HepG2 (cell line): ENCODE measurements at regions not wholly inside any gene's neighbourhood (a gene's known extent, or its start where the extent isn't known, plus 50 kb on each side); places are given as distances from the start of the nearest gene placed in this dataset.

ENCODE experiments used
- ATAC-seq: fragments of 200-7000 bp; cut with Tn5 transposase; 3 replicates; pipeline ENCODE4 v1.9.1; 2020; ENCODE audit warnings: mild to moderate bottlenecking, moderate library complexity
- BruUV-seq: library from RNA; stranded (reverse); fragments of 400-500 nt; replicated peaks from 2 replicates; lab custom pipeline; 2021; lab: Mats Ljungman, UMichigan
- CTCF ChIA-PET: fragments of 300-600 bp; formaldehyde crosslinking; extraction: SDS; loops from one replicate; lab custom pipeline; 2021; ENCODE audit warnings: low total read pairs, inconsistent platforms, low intra/inter-chr PET ratio; lab: Yijun Ruan, JAX
- POLR2A ChIA-PET: fragments of 350-600 bp; sonication (Branson Sonifier 250); formaldehyde crosslinking; loops from one replicate; lab custom pipeline; 2020; ENCODE audit warnings: antibody characterized with exemption, inconsistent platforms; lab: Yijun Ruan, JAX
- DNase-seq: peaks from one replicate; pipeline ENCODE4 v3.0.0-alpha.2; 2015; ENCODE audit warnings: low spot score
- FAIRE-seq: peaks from 3 replicates; lab custom pipeline; 2011; peaks lifted over from hg19 to GRCh38; lab: Jason Lieb, UNC
- H2AFZ ChIP-seq: one replicate; pipeline ENCODE4 v1.6.1; 2011; ENCODE audit warnings: low read length, inconsistent platforms
- H3K27ac ChIP-seq: fragments of 300-600 bp; 3 replicates; pipeline ENCODE4 v1.8.0; 2011; ENCODE audit warnings: mixed run types, mild to moderate bottlenecking, mixed read lengths, low read length, inconsistent platforms; ENCODE audit not compliant: insufficient read depth; ENCODE audit errors: extremely low read length
- H3K27me3 ChIP-seq, 2 experiments: fragments of 200-600 bp in 1 of 2; 2 replicates in 1 of 2; 3 replicates in 1 of 2; pipeline versions ENCODE4 v1.6.0 to v1.8.0; 2011; ENCODE audit warnings: low read length in 2 of 2, mild to moderate bottlenecking in 2 of 2, moderate library complexity in 2 of 2, inconsistent platforms in 1 of 2; ENCODE audit not compliant: insufficient read depth in 2 of 2, control insufficient read depth in 1 of 2
- H3K36me3 ChIP-seq, 2 experiments: fragments of 200-600 bp in 1 of 2; replicated peaks in 1 of 2; 2 replicates in 1 of 2; 3 replicates in 1 of 2; pipeline versions ENCODE4 v1.5.1 to v1.8.0; 2011; ENCODE audit warnings: low read length in 2 of 2, inconsistent platforms in 1 of 2; ENCODE audit not compliant: insufficient read depth in 2 of 2, control insufficient read depth in 1 of 2
- H3K4me1 ChIP-seq: 2 replicates; pipeline ENCODE4 v1.5.1; 2012; ENCODE audit warnings: low read length, inconsistent platforms; ENCODE audit not compliant: insufficient read depth
- H3K4me2 ChIP-seq: 2 replicates; pipeline ENCODE4 v1.6.0; 2011; ENCODE audit warnings: low read depth, low read length, inconsistent platforms
- H3K4me3 ChIP-seq, 3 experiments: fragments of 200-600 bp in 1 of 3; sonication (generic), shearing (Covaris generic) in 1 of 3; replicated peaks in 1 of 3; 2 replicates each; pipeline ENCODE4 v1.5.1; 2011 to 2016; ENCODE audit warnings: low read length in 3 of 3, inconsistent platforms in 2 of 3, low read depth in 2 of 3, mild to moderate bottlenecking in 2 of 3, control low read depth in 1 of 3, mixed read lengths in 1 of 3; ENCODE audit not compliant: insufficient read depth in 1 of 3
- H3K79me2 ChIP-seq: one replicate; pipeline ENCODE4 v1.6.1; 2011; ENCODE audit warnings: low read length, inconsistent platforms; ENCODE audit not compliant: insufficient read depth
- H3K9ac ChIP-seq: 2 replicates; pipeline ENCODE4 v1.6.0; 2011; ENCODE audit warnings: mild to moderate bottlenecking, low read depth, low read length, inconsistent platforms; ENCODE audit not compliant: insufficient read depth
- H3K9me3 ChIP-seq: 2 replicates; pipeline ENCODE4 v1.5.1; 2012; ENCODE audit warnings: mild to moderate bottlenecking, low read length
- H4K20me1 ChIP-seq: 2 replicates; pipeline ENCODE4 v1.6.0; 2011; ENCODE audit warnings: inconsistent platforms, mild to moderate bottlenecking, low read length, moderate library complexity; ENCODE audit not compliant: insufficient read depth
- CCAR2 ChIP-seq: fragments of 200-400 bp; formaldehyde crosslinking; optimal IDR thresholded peaks from 2 replicates; pipeline ENCODE3; 2018; ENCODE audit warnings: low read depth, mild to moderate bottlenecking, low read length, moderate library complexity
- FOSL1 ChIP-seq: sonication (generic); formaldehyde crosslinking; IDR thresholded peaks from 2 replicates; pipeline ENCODE4 v1.9.0; 2021; ENCODE audit warnings: missing genetic modification reagents, borderline replicate concordance
- FOXP1 ChIP-seq, 2 experiments: fragments of 450-650 bp in 1 of 2; IDR thresholded peaks; 2 replicates each; pipeline ENCODE4 v1.6.1; 2017 to 2018; ENCODE audit warnings: antibody characterized with exemption in 1 of 2
- MTA3 ChIP-seq: sonication (generic); formaldehyde crosslinking; IDR thresholded peaks from 2 replicates; pipeline ENCODE4 v1.4.0; 2020; ENCODE audit warnings: missing genetic modification reagents
- NR3C1 ChIP-seq: sonication (generic); formaldehyde crosslinking; IDR thresholded peaks from 2 replicates; pipeline ENCODE4 v1.4.0; 2020; ENCODE audit warnings: missing genetic modification reagents
- PAWR ChIP-seq: sonication (generic); formaldehyde crosslinking; IDR thresholded peaks from 2 replicates; pipeline ENCODE4 v1.4.0; 2020; ENCODE audit warnings: missing genetic modification reagents, mild to moderate bottlenecking, borderline replicate concordance
- SMAD9 ChIP-seq: sonication (generic); formaldehyde crosslinking; IDR thresholded peaks from 2 replicates; pipeline ENCODE4 v1.5.1; 2020; ENCODE audit warnings: mild to moderate bottlenecking, missing genetic modification reagents
- SOX6 ChIP-seq, 2 experiments: fragments of 450-650 bp in 1 of 2; sonication (generic) in 1 of 2; formaldehyde crosslinking in 1 of 2; IDR thresholded peaks; 2 replicates each; pipeline versions ENCODE4 v1.4.0 to v1.6.1; 2017 to 2020; ENCODE audit warnings: antibody characterized with exemption in 1 of 2, mild to moderate bottlenecking in 1 of 2, missing genetic modification reagents in 1 of 2
- SRF ChIP-seq: IDR thresholded peaks from 2 replicates; pipeline ENCODE4 v1.6.1; 2011; ENCODE audit warnings: mild to moderate bottlenecking, low read depth, low read length, moderate library complexity
- TCF12 ChIP-seq, 2 experiments: fragments of 450-650 bp in 1 of 2; sonication (generic) in 1 of 2; formaldehyde crosslinking in 1 of 2; IDR thresholded peaks; 2 replicates each; pipeline versions ENCODE4 v1.6.1 to v1.8.0; 2017 to 2022; ENCODE audit warnings: antibody characterized with exemption in 1 of 2, mild to moderate bottlenecking in 1 of 2, missing genetic modification reagents in 1 of 2, moderate library complexity in 1 of 2
- ZNF33A ChIP-seq: sonication (generic); formaldehyde crosslinking; IDR thresholded peaks from 2 replicates; pipeline ENCODE4 v1.5.1; 2020; ENCODE audit warnings: missing genetic modification reagents, mild to moderate bottlenecking, moderate library complexity, borderline replicate concordance
- ZNF577 ChIP-seq: sonication (generic); formaldehyde crosslinking; IDR thresholded peaks from 2 replicates; pipeline ENCODE4 v1.4.0; 2020; ENCODE audit warnings: mild to moderate bottlenecking, low read depth, missing genetic modification reagents, borderline replicate concordance
- ZNF768 ChIP-seq: sonication (generic); formaldehyde crosslinking; IDR thresholded peaks from 2 replicates; pipeline ENCODE4 v1.4.0; 2020; ENCODE audit warnings: missing genetic modification reagents
- WGBS: methylation state at CpG from one replicate; pipeline ENCODE4 v1.1.6; 2017; ENCODE audit warnings: low lambda C conversion rate; 5-methylcytosine and 5-hydroxymethylcytosine counted together
- in situ Hi-C: cut with HindIII; loops from 2 replicates; pipeline ENCODE4 v1.10.0; 2017; ENCODE audit warnings: low pct_unique_long_range_greater_than_20kb; ENCODE audit not compliant: extremely low pct_ligation_motif_present
- intact Hi-C: fragments of 100-400 bp; cut with micrococcal nuclease; formaldehyde crosslinking; loops from one replicate; pipeline ENCODE4 v1.10.0; 2022; ENCODE audit not compliant: unreplicated experiment
- TF ChIP-seq, protein P1 (sequence below): sonication (generic); formaldehyde crosslinking; conservative IDR thresholded peaks from 2 replicates; pipeline ENCODE4 v1.4.0; 2020; ENCODE audit warnings: mild to moderate bottlenecking, missing genetic modification reagents, moderate library complexity
- TF ChIP-seq, protein P2 (sequence below), 2 experiments: sonication (generic) in 1 of 2; formaldehyde crosslinking in 1 of 2; IDR thresholded peaks; 2 replicates each; pipeline versions ENCODE4 v1.5.1 to v1.6.1; 2011 to 2020; ENCODE audit warnings: borderline replicate concordance in 1 of 2, low read depth in 1 of 2, low read length in 1 of 2, mild to moderate bottlenecking in 1 of 2, missing genetic modification reagents in 1 of 2, moderate library complexity in 1 of 2
- TF ChIP-seq, protein P3 (sequence below): sonication (generic); formaldehyde crosslinking; IDR thresholded peaks from 2 replicates; pipeline ENCODE4 v1.5.0; 2020; ENCODE audit warnings: mild to moderate bottlenecking, missing genetic modification reagents

DNA sequence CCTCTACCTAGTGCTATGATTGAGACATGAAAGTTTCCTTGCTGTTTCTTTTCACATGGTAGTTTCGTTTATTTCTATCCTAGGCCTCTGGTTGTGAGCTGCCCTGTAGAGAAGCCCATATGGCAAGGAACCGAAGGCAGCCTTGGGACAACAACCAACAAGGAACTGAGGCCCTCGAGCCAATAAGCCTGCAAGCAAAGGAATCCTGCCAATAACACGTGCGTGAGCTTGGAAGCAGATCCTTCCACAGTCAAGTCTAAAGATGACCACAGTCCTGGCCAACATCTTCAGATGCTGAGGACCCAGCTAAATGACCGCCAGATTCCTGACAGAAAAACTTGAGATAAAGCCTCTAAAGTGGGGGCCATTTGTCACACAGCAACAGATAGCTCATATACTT lies 100.4 kb upstream of the FAM9B start:
- BruUV-seq, result no TSS peak
- FAIRE-seq, result no peak
- Histone ChIP-seq H3K79me2 (no peaks in the 10 kb centered on the region), H3K36me3 (no peaks in the 10 kb centered on the region), H2AFZ (no peak overlapping the region), H3K27me3 (no peaks in the 10 kb centered on the region), H4K20me1 (no peaks in the 10 kb centered on the region), H3K27ac (no peak overlapping the region), H3K4me1 (no peaks in the 10 kb centered on the region), H3K9ac (no peak overlapping the region), H3K9me3 (no peaks in the 10 kb centered on the region)
- no peak for ATAC-seq
- POLR2A ChIA-PET, result no interaction called here
- in situ Hi-C loops, result no loop called here
- CTCF ChIA-PET, result no interaction called here
- no peak for DNase-seq
- TF ChIP-seq, protein P1, sequence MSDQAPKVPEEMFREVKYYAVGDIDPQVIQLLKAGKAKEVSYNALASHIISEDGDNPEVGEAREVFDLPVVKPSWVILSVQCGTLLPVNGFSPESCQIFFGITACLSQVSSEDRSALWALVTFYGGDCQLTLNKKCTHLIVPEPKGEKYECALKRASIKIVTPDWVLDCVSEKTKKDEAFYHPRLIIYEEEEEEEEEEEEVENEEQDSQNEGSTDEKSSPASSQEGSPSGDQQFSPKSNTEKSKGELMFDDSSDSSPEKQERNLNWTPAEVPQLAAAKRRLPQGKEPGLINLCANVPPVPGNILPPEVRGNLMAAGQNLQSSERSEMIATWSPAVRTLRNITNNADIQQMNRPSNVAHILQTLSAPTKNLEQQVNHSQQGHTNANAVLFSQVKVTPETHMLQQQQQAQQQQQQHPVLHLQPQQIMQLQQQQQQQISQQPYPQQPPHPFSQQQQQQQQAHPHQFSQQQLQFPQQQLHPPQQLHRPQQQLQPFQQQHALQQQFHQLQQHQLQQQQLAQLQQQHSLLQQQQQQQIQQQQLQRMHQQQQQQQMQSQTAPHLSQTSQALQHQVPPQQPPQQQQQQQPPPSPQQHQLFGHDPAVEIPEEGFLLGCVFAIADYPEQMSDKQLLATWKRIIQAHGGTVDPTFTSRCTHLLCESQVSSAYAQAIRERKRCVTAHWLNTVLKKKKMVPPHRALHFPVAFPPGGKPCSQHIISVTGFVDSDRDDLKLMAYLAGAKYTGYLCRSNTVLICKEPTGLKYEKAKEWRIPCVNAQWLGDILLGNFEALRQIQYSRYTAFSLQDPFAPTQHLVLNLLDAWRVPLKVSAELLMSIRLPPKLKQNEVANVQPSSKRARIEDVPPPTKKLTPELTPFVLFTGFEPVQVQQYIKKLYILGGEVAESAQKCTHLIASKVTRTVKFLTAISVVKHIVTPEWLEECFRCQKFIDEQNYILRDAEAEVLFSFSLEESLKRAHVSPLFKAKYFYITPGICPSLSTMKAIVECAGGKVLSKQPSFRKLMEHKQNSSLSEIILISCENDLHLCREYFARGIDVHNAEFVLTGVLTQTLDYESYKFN (CRISPR knock-in tag), result no peak
- TF ChIP-seq SRF, result no peak
- no peak for TF ChIP-seq MTA3 (CRISPR knock-in tag)
- TF ChIP-seq ZNF577 (CRISPR knock-in tag), result no peak
- TF ChIP-seq, protein P2, sequence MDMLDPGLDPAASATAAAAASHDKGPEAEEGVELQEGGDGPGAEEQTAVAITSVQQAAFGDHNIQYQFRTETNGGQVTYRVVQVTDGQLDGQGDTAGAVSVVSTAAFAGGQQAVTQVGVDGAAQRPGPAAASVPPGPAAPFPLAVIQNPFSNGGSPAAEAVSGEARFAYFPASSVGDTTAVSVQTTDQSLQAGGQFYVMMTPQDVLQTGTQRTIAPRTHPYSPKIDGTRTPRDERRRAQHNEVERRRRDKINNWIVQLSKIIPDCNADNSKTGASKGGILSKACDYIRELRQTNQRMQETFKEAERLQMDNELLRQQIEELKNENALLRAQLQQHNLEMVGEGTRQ (IDR thresholded peaks at IDR 0.05; ENCODE audit: low read depth, low read length), result no peak
- TF ChIP-seq, protein P2 (CRISPR knock-in tag; IDR thresholded peaks at IDR 0.05; ENCODE audit: borderline replicate concordance), result no peak
- TF ChIP-seq FOSL1 (CRISPR knock-in tag), result no peak
- no peak for TF ChIP-seq CCAR2
- no peak for TF ChIP-seq TCF12 (IDR thresholded peaks at IDR 0.05)
- TF ChIP-seq TCF12 (CRISPR knock-in tag; IDR thresholded peaks at IDR 0.05), result no peak
- TF ChIP-seq PAWR (CRISPR knock-in tag), result no peak
- no peak for TF ChIP-seq ZNF768 (CRISPR knock-in tag)
- TF ChIP-seq FOXP1 (IDR thresholded peaks at IDR 0.05), result no peak
- no peak for TF ChIP-seq FOXP1 (CRISPR knock-in tag; IDR thresholded peaks at IDR 0.05)
- TF ChIP-seq ZNF33A (CRISPR knock-in tag), result no peak
- no peak for TF ChIP-seq SMAD9 (CRISPR knock-in tag)
- TF ChIP-seq NR3C1 (CRISPR knock-in tag), result no peak
- no peak for TF ChIP-seq SOX6 (IDR thresholded peaks at IDR 0.05)
- no peak for TF ChIP-seq SOX6 (CRISPR knock-in tag; IDR thresholded peaks at IDR 0.05)
- TF ChIP-seq, protein P3, sequence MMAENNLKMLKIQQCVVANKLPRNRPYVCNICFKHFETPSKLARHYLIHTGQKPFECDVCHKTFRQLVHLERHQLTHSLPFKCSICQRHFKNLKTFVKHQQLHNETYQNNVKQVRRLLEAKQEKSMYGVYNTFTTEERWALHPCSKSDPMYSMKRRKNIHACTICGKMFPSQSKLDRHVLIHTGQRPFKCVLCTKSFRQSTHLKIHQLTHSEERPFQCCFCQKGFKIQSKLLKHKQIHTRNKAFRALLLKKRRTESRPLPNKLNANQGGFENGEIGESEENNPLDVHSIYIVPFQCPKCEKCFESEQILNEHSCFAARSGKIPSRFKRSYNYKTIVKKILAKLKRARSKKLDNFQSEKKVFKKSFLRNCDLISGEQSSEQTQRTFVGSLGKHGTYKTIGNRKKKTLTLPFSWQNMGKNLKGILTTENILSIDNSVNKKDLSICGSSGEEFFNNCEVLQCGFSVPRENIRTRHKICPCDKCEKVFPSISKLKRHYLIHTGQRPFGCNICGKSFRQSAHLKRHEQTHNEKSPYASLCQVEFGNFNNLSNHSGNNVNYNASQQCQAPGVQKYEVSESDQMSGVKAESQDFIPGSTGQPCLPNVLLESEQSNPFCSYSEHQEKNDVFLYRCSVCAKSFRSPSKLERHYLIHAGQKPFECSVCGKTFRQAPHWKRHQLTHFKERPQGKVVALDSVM, result no peak
- TF ChIP-seq, all 625 proteins: peak for 0
- intact Hi-C loops, result no loop called here
- 8% methylated on average over 2 of the region's 6 CpGs for WGBS
- Histone ChIP-seq H3K4me2 (no peak overlapping the region), H3K4me3 (no peak overlapping the region)
